Activated gamma-delta T cell treated with anti-CD3 and anti-CD28 coated beads, Interleukin-2, amount 50 U/mL, for 16 hours (primary cell): ENCODE measurements at regions not wholly inside any gene's neighbourhood (a gene's known extent, or its start where the extent isn't known, plus 50 kb on each side); places are given as distances from the start of the nearest gene placed in this dataset.

Source experiments
- DNase-seq: peaks from one replicate; pipeline ENCODE4 v3.0.0-alpha.2; 2020; ENCODE audit warnings: low read depth

DNA sequence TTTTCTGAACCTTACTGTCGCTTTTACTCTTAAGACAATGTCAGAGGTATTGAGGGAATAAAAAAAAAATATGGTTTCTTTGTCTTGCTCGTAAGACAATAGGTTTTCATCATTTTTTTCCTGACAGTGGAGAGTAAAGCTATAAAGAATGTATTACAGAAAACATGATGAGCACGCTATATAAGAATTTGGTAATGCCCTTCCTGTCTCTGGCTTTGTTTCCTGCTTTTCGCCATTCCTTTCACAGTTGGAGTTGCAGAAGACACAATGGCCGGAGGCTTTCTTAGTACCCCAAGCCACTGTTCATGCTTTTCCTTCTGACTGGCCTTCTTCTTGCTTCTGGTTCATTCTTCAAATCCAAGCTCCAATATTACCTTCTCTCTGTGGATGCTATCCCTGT is 101.0 kb upstream of the DACH1 start:
- no peak for DNase-seq

DNA sequence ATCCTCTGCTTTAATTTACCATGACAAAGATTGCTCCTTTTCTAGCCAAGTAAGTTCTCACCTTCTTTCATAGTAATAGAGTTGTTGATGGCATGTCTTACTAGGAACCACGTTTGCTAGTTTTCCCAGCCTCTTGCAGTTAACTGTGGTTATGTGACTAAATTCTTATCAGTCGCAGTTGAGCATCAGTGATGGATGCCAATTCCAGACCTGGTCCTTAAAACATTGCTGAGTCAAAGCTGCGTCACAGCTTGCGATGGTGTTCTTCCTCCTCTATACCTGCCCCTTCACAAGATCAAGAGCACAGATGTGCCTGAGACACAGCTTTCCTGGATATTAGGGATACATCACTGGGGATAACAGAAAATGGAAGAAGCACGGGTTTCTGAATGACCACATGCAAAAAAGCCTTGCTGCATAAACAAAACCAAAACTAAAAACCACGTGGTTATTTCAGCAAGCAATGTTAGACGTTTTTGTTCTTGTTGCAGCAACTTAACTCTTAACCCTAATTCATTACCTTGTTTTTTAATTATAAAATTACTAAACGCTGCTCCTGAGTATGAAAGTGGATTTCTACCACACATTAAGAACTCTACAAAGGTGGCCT is 97.6 kb upstream of the DACH1 start:
- no peak for DNase-seq

DNA sequence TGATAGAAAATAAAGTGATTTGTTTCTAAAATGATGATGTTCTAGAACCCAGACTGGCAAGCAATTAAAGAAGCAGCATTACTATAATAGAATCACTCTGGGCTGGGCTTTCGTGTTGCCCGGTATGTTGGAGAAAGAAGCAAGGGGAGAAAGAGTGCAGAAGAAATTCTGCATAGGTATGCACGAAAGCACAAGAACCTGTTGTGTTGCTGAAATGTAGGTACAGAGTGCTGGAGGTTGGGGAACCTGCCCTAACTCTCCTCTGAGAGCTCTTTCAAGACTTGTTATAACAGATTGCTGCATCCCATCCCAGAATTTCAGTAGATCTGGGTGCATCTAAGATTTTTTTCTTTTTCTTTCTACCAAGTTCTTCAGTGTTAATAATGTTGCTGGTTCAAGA is 95.7 kb upstream of the DACH1 start:
- no peak for DNase-seq

DNA sequence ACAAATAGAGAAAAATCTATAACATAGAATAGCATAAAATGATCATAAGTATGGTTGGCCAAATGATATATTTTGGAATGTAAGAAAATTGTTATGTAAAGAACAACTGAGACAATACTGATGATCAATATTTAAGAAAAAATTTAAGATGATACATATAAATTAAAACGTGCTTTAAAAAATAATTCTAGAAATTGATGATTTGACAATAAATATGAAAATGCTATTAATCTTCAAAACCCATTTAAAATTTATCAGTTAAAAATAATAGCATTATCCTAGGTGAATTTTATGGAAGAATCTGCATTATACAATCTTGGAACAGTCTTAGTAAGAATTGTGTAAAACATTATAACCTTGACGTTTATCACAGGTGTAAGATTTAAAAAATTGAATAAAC is 95.1 kb upstream of the DACH1 start:
- no peak for DNase-seq

DNA sequence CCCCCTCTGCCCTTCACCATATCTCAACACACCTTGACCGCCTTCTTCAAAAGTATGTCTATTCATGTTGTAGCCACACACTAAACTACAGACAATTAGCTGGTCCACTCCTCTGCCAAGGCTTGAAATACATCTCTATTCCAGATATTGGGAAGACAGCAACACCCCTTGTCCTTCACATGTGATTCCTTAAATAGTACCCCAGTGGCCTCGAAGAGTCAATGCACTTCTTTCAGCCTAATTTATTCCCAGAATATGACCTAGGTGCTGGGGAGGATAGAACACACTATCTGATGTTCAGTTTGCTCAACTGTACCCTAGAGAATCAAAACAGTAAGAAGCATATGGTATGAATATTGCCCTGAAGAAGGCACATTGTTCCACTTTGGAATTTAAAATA is 82.4 kb upstream of the DACH1 start:
- no peak for DNase-seq

DNA sequence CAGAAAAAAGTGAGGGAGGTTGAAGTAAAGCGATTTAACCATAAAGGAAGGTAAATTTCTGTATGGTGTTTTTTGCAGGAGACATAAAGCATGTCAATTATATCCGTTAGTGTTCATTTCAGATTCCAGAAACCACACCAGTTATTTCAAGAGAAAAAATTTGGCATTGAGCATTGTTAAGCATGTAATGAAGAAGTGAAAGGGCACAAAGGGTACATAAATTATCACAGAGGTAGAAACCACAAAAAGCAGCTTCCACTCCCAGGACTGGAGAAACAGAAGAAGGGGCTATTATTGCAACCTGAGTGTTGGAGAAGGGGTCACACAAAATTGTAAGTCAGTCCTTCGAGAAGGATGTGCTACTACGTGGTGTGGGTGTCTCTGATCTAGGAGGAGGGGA is 72.2 kb upstream of the DACH1 start:
- no peak for DNase-seq

DNA sequence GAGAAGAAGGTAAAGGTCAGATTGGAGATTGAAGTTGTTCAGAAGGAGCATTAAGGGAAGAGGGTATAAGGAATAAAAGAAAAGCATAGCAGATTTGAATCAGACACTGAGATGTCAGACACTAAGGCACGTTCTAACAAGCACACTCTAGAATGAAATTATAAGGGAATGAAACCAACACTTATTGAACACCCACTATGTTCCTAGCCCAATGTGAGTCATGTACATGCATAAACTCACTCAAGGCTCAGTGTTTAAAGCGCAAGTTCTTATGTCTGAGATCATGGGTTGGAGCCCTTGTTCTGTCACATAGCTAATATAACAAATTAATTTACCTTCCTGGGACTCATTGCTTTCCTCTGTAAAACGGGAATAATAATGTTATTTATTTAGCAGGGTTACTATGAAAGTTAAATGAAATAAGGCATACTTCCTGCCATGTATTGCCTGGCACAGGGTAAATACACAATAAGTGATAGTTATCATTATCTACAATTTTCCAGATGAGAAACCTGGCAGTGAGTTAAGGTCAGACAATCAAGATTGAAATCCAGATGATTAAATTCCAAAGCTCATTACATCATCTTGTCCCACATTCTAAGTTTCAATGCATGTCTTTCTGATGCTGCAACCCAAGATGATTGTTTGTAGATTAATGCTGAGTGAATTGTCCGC is 68.3 kb upstream of the DACH1 start:
- DNase-seq: no peak

DNA sequence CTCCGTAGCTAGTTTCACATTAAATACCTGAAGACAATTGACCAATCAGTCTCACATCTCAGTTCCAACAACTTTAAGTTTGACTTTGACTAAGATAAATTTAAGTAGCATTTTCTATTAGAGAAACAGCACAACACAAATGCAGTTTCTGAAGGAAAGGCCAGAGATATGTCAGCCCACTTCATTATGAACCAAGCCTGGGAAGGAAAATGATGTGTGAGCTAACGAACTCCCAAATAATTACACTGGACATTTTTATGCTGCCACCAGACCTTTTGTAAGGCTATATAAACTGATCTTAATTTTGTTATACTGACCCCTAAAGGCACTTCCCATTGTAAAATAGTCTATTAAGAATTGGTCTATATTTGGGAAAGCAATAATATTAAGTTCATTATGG is 57.9 kb upstream of the DACH1 start:
- no peak for DNase-seq

DNA sequence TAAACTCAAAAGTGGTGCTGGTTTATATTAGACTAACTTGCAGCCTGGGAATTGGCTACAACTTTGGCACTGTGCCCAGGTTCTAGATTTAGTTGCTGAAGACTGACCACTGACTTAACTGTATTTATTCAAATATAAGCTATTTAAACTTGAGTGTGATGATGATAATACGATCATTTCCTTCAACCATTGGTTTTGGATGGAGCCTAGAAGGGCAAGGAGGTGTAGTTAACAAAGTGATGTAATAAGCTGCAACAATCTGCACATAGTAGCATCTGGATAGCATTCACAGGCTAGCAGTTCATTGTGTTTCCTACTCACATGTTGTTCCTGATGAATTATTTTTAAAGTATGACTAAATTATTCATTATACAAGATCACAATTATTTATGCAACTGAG is 55.2 kb upstream of the DACH1 start:
- no peak for DNase-seq
